ENCODE measurements at regions not wholly inside any gene's neighbourhood (a gene's known extent, or its start where the extent isn't known, plus 50 kb on each side); places are given as distances from the start of the nearest gene placed in this dataset.

DNA sequence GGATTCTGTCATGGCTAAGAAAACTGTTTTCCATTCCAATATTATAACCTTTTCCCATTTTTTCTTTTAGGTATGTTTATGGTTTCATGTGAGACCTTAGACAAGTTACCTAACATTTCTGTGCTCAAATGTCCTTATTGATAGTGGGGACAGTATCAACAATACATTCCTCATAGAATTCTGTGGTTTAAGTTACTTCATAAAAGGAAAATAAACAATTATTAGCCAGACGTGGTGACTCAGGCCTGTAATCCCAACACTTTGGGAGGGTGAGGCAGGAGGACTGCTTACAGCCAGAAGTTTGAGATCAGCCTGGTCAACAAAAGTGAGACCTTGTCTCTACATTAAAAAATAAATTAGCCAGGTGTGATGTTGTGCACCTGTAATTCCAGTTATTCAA is 436.8 kb upstream of the CNTN4 start:
- TF ChIP-seq, protein P1, sequence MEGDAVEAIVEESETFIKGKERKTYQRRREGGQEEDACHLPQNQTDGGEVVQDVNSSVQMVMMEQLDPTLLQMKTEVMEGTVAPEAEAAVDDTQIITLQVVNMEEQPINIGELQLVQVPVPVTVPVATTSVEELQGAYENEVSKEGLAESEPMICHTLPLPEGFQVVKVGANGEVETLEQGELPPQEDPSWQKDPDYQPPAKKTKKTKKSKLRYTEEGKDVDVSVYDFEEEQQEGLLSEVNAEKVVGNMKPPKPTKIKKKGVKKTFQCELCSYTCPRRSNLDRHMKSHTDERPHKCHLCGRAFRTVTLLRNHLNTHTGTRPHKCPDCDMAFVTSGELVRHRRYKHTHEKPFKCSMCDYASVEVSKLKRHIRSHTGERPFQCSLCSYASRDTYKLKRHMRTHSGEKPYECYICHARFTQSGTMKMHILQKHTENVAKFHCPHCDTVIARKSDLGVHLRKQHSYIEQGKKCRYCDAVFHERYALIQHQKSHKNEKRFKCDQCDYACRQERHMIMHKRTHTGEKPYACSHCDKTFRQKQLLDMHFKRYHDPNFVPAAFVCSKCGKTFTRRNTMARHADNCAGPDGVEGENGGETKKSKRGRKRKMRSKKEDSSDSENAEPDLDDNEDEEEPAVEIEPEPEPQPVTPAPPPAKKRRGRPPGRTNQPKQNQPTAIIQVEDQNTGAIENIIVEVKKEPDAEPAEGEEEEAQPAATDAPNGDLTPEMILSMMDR (IDR thresholded peaks at IDR 0.05; ENCODE audit: unreplicated experiment in 3 of 3), result no peak
- Mint-ChIP-seq H3K27me3 (ENCODE audit: low read depth) (no peaks in the 10 kb centered on the region), H3K36me3 (ENCODE audit: low read depth) (no peaks in the 10 kb centered on the region), H3K9me3 (no peaks in the 10 kb centered on the region), H3K4me3 (no peak overlapping the region), H3K4me1 (no peaks in the 10 kb centered on the region), H3K27ac (no peak overlapping the region)

DNA sequence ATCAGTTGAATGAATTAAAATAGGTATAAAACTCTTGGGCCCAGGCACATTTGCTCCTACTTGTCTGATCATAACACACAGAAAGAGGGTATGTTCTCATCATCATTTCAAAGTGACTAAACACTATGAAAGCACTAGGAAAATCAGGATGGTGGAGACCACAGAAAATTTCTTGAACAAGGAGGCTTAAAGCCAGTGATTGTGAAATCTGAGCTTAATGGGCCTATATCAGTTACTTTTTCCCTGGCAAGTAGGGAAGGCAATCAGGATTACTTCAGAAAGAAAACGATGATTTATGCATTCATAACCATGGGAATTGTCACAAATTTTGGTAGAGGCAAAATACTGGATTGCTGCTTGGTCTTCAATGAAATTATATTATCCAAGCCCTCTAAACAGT is 434.4 kb upstream of the CNTN4 start:
- no peak overlapping the region for H3K27ac Mint-ChIP-seq
- TF ChIP-seq, protein P1 (IDR thresholded peaks at IDR 0.05; ENCODE audit: unreplicated experiment in 3 of 3), result no peak

DNA sequence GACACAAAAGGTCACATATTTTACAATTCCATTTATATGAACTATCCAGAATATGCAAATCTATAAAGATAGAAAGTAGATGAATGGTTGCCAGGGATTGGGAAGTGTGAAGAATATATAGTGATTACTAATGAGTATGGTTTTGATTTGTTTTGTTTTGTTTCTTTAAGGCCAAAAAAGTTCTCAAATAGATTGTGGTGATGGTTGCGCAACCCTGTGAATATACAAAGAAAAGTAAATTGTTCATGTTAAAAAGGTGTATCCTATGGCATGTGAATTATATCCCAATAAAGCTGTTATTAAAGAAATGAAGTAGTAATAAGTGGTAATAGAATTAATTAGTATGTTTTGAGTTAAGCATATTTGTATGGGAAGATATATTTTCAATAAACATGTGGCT is 431.8 kb upstream of the CNTN4 start:
- no peak overlapping the region for H3K27ac Mint-ChIP-seq
- no peaks in the 10 kb centered on the region for H3K36me3 Mint-ChIP-seq (ENCODE audit: low read depth)
- H3K9me3 Mint-ChIP-seq, result no peaks in the 10 kb centered on the region
- H3K4me3 Mint-ChIP-seq, result no peak overlapping the region
- no peaks in the 10 kb centered on the region for H3K27me3 Mint-ChIP-seq (ENCODE audit: low read depth)
- H3K4me1 Mint-ChIP-seq, result no peaks in the 10 kb centered on the region
- TF ChIP-seq, protein P1 (IDR thresholded peaks at IDR 0.05; ENCODE audit: unreplicated experiment in 3 of 3), result no peak

More for the DNA sequence above, 434.4 kb upstream of the CNTN4 start:
- H3K27me3 Mint-ChIP-seq (ENCODE audit: low read depth), result no peaks in the 10 kb centered on the region
- no peak overlapping the region for H3K4me3 Mint-ChIP-seq
- H3K9me3 Mint-ChIP-seq, result no peaks in the 10 kb centered on the region
- no peaks in the 10 kb centered on the region for H3K4me1 Mint-ChIP-seq
- H3K36me3 Mint-ChIP-seq (ENCODE audit: low read depth), result no peaks in the 10 kb centered on the region

DNA sequence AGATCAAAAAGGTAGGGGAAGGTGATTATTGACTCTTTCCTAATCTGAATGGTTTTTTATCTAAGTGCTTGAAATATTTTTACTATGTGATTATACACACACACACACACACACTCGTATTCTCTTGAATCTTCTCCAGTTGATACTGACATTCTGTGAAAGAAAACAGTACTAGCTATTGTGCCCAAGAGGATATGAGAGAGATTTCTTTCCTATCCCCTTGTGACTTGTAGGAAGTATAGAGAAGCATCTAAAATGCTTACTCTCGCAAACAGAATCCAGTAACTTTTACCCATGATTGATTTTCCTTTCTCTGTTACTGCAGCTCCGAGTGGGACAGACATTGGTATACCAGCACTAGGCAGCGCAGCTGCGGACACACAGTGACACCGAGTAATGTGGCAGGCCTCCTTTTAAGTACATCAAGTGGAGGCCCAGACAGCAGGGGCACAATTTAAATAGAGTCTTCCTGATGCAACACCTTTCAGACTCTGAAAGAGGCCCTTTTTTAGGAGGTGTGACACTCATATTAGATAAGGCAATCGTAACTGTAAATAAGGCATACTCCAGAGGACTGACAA is 421.0 kb upstream of the CNTN4 start:
- TF ChIP-seq, protein P1 (IDR thresholded peaks at IDR 0.05; ENCODE audit: unreplicated experiment in 3 of 3), result no peak
- Mint-ChIP-seq H3K9me3 (peaks cover 23% of the 10 kb centered on the region), H3K4me3 (no peak overlapping the region), H3K27me3 (ENCODE audit: low read depth) (no peaks in the 10 kb centered on the region), H3K27ac (no peak overlapping the region), H3K36me3 (ENCODE audit: low read depth) (peaks cover 3% of the 10 kb centered on the region), H3K4me1 (no peaks in the 10 kb centered on the region)

DNA sequence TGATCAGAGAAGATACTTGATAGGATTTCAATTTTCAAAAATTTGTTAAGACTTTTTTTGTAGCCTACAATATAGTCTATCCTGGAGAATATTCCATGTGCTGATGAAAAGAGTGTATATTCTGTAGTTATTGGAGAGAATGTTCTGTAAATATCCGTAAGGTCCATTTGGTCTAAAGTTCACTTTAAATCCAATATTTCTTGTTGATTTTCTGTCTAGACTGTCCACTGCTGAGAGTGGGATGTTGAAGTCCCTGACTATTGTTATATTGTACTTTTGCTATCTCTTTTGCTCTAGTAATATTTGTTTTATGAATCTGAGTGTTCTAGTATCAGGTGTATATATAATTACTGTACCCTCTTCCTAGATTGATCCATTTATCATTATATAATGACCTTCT is 406.2 kb upstream of the CNTN4 start:
- Mint-ChIP-seq H3K36me3 (ENCODE audit: low read depth) (no peaks in the 10 kb centered on the region), H3K27ac (no peak overlapping the region), H3K9me3 (peaks cover 4% of the 10 kb centered on the region), H3K4me3 (no peak overlapping the region), H3K27me3 (ENCODE audit: low read depth) (no peaks in the 10 kb centered on the region), H3K4me1 (no peaks in the 10 kb centered on the region)
- TF ChIP-seq, protein P1 (IDR thresholded peaks at IDR 0.05; ENCODE audit: unreplicated experiment in 3 of 3), result no peak

DNA sequence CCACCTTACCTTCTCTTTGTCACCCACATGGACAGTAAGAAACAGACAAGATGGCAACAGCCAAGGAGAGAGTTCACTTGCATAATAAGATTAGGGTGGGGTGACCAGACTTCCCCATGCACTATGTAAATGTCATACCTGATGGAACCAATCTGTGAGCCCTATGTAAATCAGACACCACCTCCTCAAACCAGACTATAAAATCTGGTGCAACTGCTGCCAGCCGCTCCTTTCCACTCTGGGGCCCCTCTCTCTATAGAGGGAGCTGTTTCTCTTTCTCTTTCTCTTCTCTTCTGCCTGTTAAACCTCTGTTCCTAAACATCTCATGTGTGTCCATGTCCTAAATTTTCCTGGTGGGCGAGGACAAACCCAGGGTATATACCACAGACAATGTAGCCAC is 405.5 kb upstream of the CNTN4 start:
- H3K27ac Mint-ChIP-seq, result no peak overlapping the region
- no peaks in the 10 kb centered on the region for H3K36me3 Mint-ChIP-seq (ENCODE audit: low read depth)
- H3K4me1 Mint-ChIP-seq, result no peaks in the 10 kb centered on the region
- peaks cover 4% of the 10 kb centered on the region for H3K9me3 Mint-ChIP-seq
- H3K4me3 Mint-ChIP-seq, result no peak overlapping the region
- TF ChIP-seq, protein P1 (IDR thresholded peaks at IDR 0.05; ENCODE audit: unreplicated experiment in 3 of 3), result no peak
- H3K27me3 Mint-ChIP-seq (ENCODE audit: low read depth), result no peaks in the 10 kb centered on the region

Data from nephron (organoid).